GM12878 (cell line): ENCODE measurements at regions not wholly inside any gene's neighbourhood (a gene's known extent, or its start where the extent isn't known, plus 50 kb on each side); places are given as distances from the start of the nearest gene placed in this dataset.

Source experiments
- ATAC-seq: fragments of 200-7000 bp; cut with Tn5 transposase; 3 replicates; pipeline ENCODE4 v1.9.1; 2020; ENCODE audit warnings: mild to moderate bottlenecking, moderate library complexity
- BruUV-seq: library from RNA; stranded (reverse); fragments of 400-500 nt; replicated peaks from 2 replicates; lab custom pipeline; 2021; lab: Mats Ljungman, UMichigan
- CTCF ChIA-PET: fragments of 300-600 bp; sonication (Branson Sonifier 250); formaldehyde crosslinking; extraction: SDS; loops from one replicate; lab custom pipeline; 2021; ENCODE audit warnings: inconsistent platforms; lab: Yijun Ruan, JAX
- POLR2A ChIA-PET: fragments of 350-600 bp; formaldehyde crosslinking; extraction: SDS; loops from one replicate; lab custom pipeline; 2021; ENCODE audit warnings: inconsistent platforms; lab: Charles Lee
- RAD21 ChIA-PET: fragments of 300-600 bp; sonication (Branson Sonifier 250); formaldehyde crosslinking; loops from one replicate; lab custom pipeline; 2023; ENCODE audit warnings: antibody characterized with exemption; ENCODE audit not compliant: unreplicated experiment; lab: Charles Lee
- SMC1A ChIA-PET: fragments of 300-600 bp; sonication (Branson Sonifier 250); formaldehyde crosslinking; loops from one replicate; lab custom pipeline; 2023; ENCODE audit not compliant: unreplicated experiment, uncharacterized antibody; lab: Charles Lee
- DNase-seq: peaks from one replicate; pipeline ENCODE4 v3.0.0-alpha.2; 2011; ENCODE audit warnings: low read depth, low spot score
- FAIRE-seq: peaks from 3 replicates; lab custom pipeline; 2011; peaks lifted over from hg19 to GRCh38; lab: Jason Lieb, UNC
- H2AFZ ChIP-seq: 2 replicates; pipeline ENCODE4 v1.6.0; 2011; ENCODE audit warnings: low read depth, low read length, control low read depth; ENCODE audit not compliant: control insufficient read depth
- H3K27ac ChIP-seq: 2 replicates; pipeline ENCODE4 v1.5.1; 2011; ENCODE audit warnings: control low read depth; ENCODE audit not compliant: control insufficient read depth, insufficient read depth
- H3K27me3 ChIP-seq, 2 experiments: replicated peaks in 1 of 2; 2 replicates each; pipeline versions ENCODE4 v1.6.0 to v1.6.1; 2011; ENCODE audit warnings: low read length in 1 of 2; ENCODE audit not compliant: control insufficient read depth in 2 of 2, insufficient read depth in 2 of 2
- H3K36me3 ChIP-seq, 2 experiments: 2 replicates each; pipeline ENCODE4 v1.5.1; 2011; ENCODE audit warnings: low read length in 1 of 2; ENCODE audit not compliant: control insufficient read depth in 2 of 2, insufficient read depth in 2 of 2
- H3K4me1 ChIP-seq: 2 replicates; pipeline ENCODE4 v1.6.1; 2011; ENCODE audit warnings: mild to moderate bottlenecking, low read length, moderate library complexity, mixed read lengths; ENCODE audit not compliant: control insufficient read depth, insufficient read depth
- H3K4me2 ChIP-seq: 2 replicates; pipeline ENCODE4 v1.6.0; 2011; ENCODE audit warnings: control low read depth; ENCODE audit not compliant: control insufficient read depth, insufficient read depth
- H3K4me3 ChIP-seq: fragments of 200-600 bp; sonication (generic); 2 replicates; pipeline ENCODE4 v1.5.1; 2016
- H3K79me2 ChIP-seq: 2 replicates; pipeline ENCODE4 v1.6.0; 2011; ENCODE audit warnings: low read length; ENCODE audit not compliant: control insufficient read depth, insufficient read depth
- H3K9ac ChIP-seq: 2 replicates; pipeline ENCODE4 v1.8.0; 2011; ENCODE audit warnings: low read length, control low read depth, mixed read lengths; ENCODE audit not compliant: control insufficient read depth, insufficient read depth
- H3K9me3 ChIP-seq: replicated peaks from 3 replicates; pipeline ENCODE4 v1.5.1; 2011; ENCODE audit warnings: mild to moderate bottlenecking, low read length; ENCODE audit not compliant: control insufficient read depth, insufficient read depth
- H4K20me1 ChIP-seq: 2 replicates; pipeline ENCODE4 v1.6.0; 2011; ENCODE audit not compliant: control insufficient read depth, insufficient read depth
- CBFB ChIP-seq: IDR thresholded peaks from 2 replicates; pipeline ENCODE4 v1.6.1; 2016; ENCODE audit warnings: antibody characterized with exemption, low read depth
- CBX5 ChIP-seq: sonication (generic); IDR thresholded peaks from 2 replicates; pipeline ENCODE4 v1.6.1; 2016; ENCODE audit warnings: low read depth, moderate library complexity, mild to moderate bottlenecking, inconsistent platforms
- EGR1 ChIP-seq, 2 experiments: IDR thresholded peaks; 1 replicate in 1 of 2; 2 replicates in 1 of 2; pipeline ENCODE4 v1.6.1; 2011 to 2012; ENCODE audit warnings: low read depth in 2 of 2, low read length in 2 of 2, borderline replicate concordance in 1 of 2, mild to moderate bottlenecking in 1 of 2, moderate library complexity in 1 of 2
- EP300 ChIP-seq, 2 experiments: fragments of 150-350 bp in 1 of 2; IDR thresholded peaks; 2 replicates each; pipeline ENCODE4 v1.6.1; 2011 to 2012; ENCODE audit warnings: low read depth in 2 of 2, low read length in 2 of 2, borderline replicate concordance in 1 of 2, improper control_type of control experiment in 1 of 2, inconsistent platforms in 1 of 2; ENCODE audit not compliant: control insufficient read depth in 1 of 2
- HDGF ChIP-seq: fragments of 450-650 bp; IDR thresholded peaks from 2 replicates; pipeline ENCODE4 v1.6.1; 2016; ENCODE audit warnings: antibody characterized with exemption
- MEF2A ChIP-seq: IDR thresholded peaks from 2 replicates; pipeline ENCODE4 v1.6.1; 2011; ENCODE audit warnings: low read depth, mild to moderate bottlenecking, low read length, moderate library complexity; ENCODE audit not compliant: insufficient read depth
- MEF2B ChIP-seq: fragments of 450-650 bp; IDR thresholded peaks from 2 replicates; pipeline ENCODE4 v1.6.1; 2018; ENCODE audit warnings: mild to moderate bottlenecking, moderate library complexity; ENCODE audit not compliant: partially characterized antibody, poor library complexity, severe bottlenecking
- MXI1 ChIP-seq: fragments of 150-350 bp; IDR thresholded peaks from 2 replicates; pipeline ENCODE4 v1.6.1; 2011; ENCODE audit warnings: low read depth, mild to moderate bottlenecking, inconsistent platforms, low read length, improper control_type of control experiment
- POLR2AphosphoS5 ChIP-seq: IDR thresholded peaks from 2 replicates; pipeline ENCODE4 v1.6.1; 2011; ENCODE audit warnings: mild to moderate bottlenecking, low read length, inconsistent platforms
- POU2F2 ChIP-seq: IDR thresholded peaks from 3 replicates; pipeline ENCODE4 v1.6.1; 2011; ENCODE audit warnings: low read depth, mild to moderate bottlenecking, low read length, borderline replicate concordance
- RAD51 ChIP-seq: fragments of 450-650 bp; IDR thresholded peaks from 2 replicates; pipeline ENCODE4 v1.6.1; 2016; ENCODE audit warnings: moderate library complexity, mild to moderate bottlenecking, inconsistent platforms
- RUNX3 ChIP-seq: IDR thresholded peaks from 2 replicates; pipeline ENCODE4 v1.6.1; 2012; ENCODE audit warnings: low read length, inconsistent platforms
- SIX5 ChIP-seq: IDR thresholded peaks from 2 replicates; pipeline ENCODE4 v1.6.1; 2011; ENCODE audit warnings: mild to moderate bottlenecking, low read depth, low read length, moderate library complexity; ENCODE audit not compliant: severe bottlenecking
- SUPT20H ChIP-seq: IDR thresholded peaks from 2 replicates; pipeline ENCODE4 v1.6.1; 2011; ENCODE audit warnings: low read depth, mild to moderate bottlenecking, low read length, moderate library complexity, borderline replicate concordance; ENCODE audit not compliant: control insufficient read depth
- WGBS: methylation state at CpG from one replicate; pipeline ENCODE4 v1.1.6; 2016; ENCODE audit warnings: low lambda C conversion rate; ENCODE audit not compliant: insufficient replicate concordance, insufficient coverage; ENCODE audit errors: missing lambda C conversion rate; 5-methylcytosine and 5-hydroxymethylcytosine counted together
- in situ Hi-C: fragments of 300-500 bp; cut with MboI; formaldehyde crosslinking; loops from 9 replicates; pipeline ENCODE4 v1.14.3; 2018; ENCODE audit warnings: mixed read lengths
- intact Hi-C: fragments of 100-400 bp; cut with micrococcal nuclease; formaldehyde crosslinking; loops from one replicate; pipeline ENCODE4 v1.14.2; 2022; ENCODE audit not compliant: unreplicated experiment
- TF ChIP-seq, protein P1 (sequence below): fragments of 450-650 bp; conservative IDR thresholded peaks from 2 replicates; pipeline ENCODE4 v1.6.1; 2017; ENCODE audit warnings: mild to moderate bottlenecking, moderate library complexity
- TF ChIP-seq, protein P2 (sequence below): fragments of 450-650 bp; IDR thresholded peaks from 2 replicates; pipeline ENCODE4 v1.6.1; 2016; ENCODE audit warnings: mild to moderate bottlenecking
- TF ChIP-seq, protein P3 (sequence below): fragments of 450-650 bp; formaldehyde crosslinking; IDR thresholded peaks from 2 replicates; pipeline ENCODE4 v1.4.0; 2022; ENCODE audit warnings: mild to moderate bottlenecking, moderate library complexity
- TF ChIP-seq, protein P4 (sequence below): IDR thresholded peaks from 2 replicates; pipeline ENCODE4 v1.6.1; 2011; ENCODE audit warnings: borderline replicate concordance, low read depth, mild to moderate bottlenecking, moderate library complexity, mixed read lengths, low read length; ENCODE audit not compliant: insufficient read depth; ENCODE audit errors: extremely low read length

DNA sequence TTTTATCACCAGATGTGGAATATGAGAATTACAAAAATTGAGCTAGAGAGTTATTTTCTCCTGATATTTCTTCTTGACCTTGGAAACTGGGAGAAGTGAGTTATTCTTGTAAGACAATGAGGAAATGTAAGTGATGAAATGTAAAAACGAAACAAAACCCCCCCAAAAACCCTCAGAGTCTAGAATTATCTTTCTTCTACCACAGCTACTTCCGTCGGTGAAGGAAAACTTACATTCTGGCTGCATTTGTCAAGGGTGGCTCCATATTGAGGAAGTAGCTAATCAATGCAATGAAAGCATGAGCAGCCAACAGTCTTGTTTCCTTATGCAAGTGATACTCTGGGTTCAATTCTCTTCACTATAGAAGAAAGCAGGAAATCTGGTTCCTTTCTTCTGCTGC is 661.7 kb upstream of the CITED2 start:
- no peaks in the 10 kb centered on the region for H3K36me3 ChIP-seq
- ChIA-PET RAD21 (no interaction called here), CTCF (interaction anchor here (0.8 kb wide), 1 partner anchor 10 kb away, joined by 3 read pairs; no protein-coding TSS in a partner anchor), POLR2A (no interaction called here), SMC1A (interaction anchor here (3.2 kb wide), 1 partner anchor 15 kb away, joined by 13 read pairs; no protein-coding TSS in a partner anchor)
- H2AFZ ChIP-seq: no peak overlapping the region
- intact Hi-C loops: no loop called here
- no peak overlapping the region for H3K4me3 ChIP-seq
- H3K9me3 ChIP-seq: no peaks in the 10 kb centered on the region
- H3K27ac ChIP-seq: no peak overlapping the region
- no peaks in the 10 kb centered on the region for H3K27me3 ChIP-seq
- no peak for FAIRE-seq
- H3K79me2 ChIP-seq: no peaks in the 10 kb centered on the region
- no peaks in the 10 kb centered on the region for H4K20me1 ChIP-seq
- ATAC-seq: no peak
- no peak overlapping the region for H3K9ac ChIP-seq
- H3K4me2 ChIP-seq: no peak overlapping the region
- in situ Hi-C loops: no loop called here
- WGBS: 56% methylated on average over 3 of the region's 3 CpGs
- no peaks in the 10 kb centered on the region for H3K4me1 ChIP-seq
- DNase-seq: no peak
- no TSS peak for BruUV-seq
- TF ChIP-seq, protein P1, sequence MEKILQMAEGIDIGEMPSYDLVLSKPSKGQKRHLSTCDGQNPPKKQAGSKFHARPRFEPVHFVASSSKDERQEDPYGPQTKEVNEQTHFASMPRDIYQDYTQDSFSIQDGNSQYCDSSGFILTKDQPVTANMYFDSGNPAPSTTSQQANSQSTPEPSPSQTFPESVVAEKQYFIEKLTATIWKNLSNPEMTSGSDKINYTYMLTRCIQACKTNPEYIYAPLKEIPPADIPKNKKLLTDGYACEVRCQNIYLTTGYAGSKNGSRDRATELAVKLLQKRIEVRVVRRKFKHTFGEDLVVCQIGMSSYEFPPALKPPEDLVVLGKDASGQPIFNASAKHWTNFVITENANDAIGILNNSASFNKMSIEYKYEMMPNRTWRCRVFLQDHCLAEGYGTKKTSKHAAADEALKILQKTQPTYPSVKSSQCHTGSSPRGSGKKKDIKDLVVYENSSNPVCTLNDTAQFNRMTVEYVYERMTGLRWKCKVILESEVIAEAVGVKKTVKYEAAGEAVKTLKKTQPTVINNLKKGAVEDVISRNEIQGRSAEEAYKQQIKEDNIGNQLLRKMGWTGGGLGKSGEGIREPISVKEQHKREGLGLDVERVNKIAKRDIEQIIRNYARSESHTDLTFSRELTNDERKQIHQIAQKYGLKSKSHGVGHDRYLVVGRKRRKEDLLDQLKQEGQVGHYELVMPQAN: no peak
- TF ChIP-seq, protein P2, sequence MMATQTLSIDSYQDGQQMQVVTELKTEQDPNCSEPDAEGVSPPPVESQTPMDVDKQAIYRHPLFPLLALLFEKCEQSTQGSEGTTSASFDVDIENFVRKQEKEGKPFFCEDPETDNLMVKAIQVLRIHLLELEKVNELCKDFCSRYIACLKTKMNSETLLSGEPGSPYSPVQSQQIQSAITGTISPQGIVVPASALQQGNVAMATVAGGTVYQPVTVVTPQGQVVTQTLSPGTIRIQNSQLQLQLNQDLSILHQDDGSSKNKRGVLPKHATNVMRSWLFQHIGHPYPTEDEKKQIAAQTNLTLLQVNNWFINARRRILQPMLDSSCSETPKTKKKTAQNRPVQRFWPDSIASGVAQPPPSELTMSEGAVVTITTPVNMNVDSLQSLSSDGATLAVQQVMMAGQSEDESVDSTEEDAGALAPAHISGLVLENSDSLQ: no peak
- TF ChIP-seq CBFB (no peak), SIX5 (no peak), HDGF (no peak), RUNX3 (no peak), EGR1 (IDR thresholded peaks at IDR 0.05; ENCODE audit: borderline replicate concordance in 1 of 2, low read depth in 2 of 2, low read length in 2 of 2) (no peak), MXI1 (no peak), POU2F2 (no peak), MEF2B (no peak), SUPT20H (no peak), EP300 (IDR thresholded peaks at IDR 0.05; ENCODE audit: borderline replicate concordance in 1 of 2, control insufficient read depth in 1 of 2, low read depth in 2 of 2, low read length in 2 of 2) (no peak), CBX5 (no peak), MEF2A (no peak), RAD51 (no peak), POLR2AphosphoS5 (no peak)
- TF ChIP-seq, protein P3, sequence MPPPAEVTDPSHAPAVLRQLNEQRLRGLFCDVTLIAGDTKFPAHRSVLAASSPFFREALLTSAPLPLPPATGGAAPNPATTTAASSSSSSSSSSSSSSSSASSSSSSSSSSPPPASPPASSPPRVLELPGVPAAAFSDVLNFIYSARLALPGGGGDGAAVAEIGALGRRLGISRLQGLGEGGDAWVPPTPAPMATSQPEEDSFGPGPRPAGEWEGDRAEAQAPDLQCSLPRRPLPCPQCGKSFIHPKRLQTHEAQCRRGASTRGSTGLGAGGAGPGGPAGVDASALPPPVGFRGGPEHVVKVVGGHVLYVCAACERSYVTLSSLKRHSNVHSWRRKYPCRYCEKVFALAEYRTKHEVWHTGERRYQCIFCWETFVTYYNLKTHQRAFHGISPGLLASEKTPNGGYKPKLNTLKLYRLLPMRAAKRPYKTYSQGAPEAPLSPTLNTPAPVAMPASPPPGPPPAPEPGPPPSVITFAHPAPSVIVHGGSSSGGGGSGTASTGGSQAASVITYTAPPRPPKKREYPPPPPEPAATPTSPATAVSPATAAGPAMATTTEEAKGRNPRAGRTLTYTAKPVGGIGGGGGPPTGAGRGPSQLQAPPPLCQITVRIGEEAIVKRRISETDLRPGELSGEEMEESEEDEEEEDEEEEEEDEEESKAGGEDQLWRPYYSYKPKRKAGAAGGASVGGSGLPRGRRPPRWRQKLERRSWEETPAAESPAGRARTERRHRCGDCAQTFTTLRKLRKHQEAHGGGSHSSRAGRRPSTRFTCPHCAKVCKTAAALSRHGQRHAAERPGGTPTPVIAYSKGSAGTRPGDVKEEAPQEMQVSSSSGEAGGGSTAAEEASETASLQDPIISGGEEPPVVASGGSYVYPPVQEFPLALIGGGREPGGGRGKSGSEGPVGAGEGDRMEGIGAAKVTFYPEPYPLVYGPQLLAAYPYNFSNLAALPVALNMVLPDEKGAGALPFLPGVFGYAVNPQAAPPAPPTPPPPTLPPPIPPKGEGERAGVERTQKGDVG (CRISPR knock-in tag): no peak
- TF ChIP-seq, protein P4, sequence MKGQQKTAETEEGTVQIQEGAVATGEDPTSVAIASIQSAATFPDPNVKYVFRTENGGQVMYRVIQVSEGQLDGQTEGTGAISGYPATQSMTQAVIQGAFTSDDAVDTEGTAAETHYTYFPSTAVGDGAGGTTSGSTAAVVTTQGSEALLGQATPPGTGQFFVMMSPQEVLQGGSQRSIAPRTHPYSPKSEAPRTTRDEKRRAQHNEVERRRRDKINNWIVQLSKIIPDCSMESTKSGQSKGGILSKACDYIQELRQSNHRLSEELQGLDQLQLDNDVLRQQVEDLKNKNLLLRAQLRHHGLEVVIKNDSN: no peak
